ENCODE measurements at regions not wholly inside any gene's neighbourhood (a gene's known extent, or its start where the extent isn't known, plus 50 kb on each side); places are given as distances from the start of the nearest gene placed in this dataset.

DNA sequence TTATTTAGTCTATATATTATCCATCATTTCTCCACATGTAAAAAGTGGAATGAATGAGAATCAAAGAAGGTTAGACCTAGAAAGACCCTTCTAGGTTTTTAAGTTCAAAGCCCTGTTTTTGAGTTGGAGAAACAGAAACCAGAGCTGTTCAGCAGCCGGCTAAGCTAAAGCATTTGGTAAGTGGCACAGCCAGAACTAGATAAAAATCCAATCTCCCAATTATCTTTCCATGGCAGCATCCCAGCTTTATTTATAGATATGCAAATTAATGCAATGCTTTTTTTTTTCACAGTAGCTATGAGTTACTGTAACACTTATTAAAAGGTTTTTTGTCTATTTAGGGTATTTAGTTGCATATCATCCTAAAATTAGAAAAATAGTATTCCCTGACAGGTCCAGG, 85.1 kb downstream of the NIBAN1 start:
- no peak overlapping the region for H3K27ac Mint-ChIP-seq
- TF ChIP-seq, protein P1, sequence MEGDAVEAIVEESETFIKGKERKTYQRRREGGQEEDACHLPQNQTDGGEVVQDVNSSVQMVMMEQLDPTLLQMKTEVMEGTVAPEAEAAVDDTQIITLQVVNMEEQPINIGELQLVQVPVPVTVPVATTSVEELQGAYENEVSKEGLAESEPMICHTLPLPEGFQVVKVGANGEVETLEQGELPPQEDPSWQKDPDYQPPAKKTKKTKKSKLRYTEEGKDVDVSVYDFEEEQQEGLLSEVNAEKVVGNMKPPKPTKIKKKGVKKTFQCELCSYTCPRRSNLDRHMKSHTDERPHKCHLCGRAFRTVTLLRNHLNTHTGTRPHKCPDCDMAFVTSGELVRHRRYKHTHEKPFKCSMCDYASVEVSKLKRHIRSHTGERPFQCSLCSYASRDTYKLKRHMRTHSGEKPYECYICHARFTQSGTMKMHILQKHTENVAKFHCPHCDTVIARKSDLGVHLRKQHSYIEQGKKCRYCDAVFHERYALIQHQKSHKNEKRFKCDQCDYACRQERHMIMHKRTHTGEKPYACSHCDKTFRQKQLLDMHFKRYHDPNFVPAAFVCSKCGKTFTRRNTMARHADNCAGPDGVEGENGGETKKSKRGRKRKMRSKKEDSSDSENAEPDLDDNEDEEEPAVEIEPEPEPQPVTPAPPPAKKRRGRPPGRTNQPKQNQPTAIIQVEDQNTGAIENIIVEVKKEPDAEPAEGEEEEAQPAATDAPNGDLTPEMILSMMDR (IDR thresholded peaks at IDR 0.05; ENCODE audit: unreplicated experiment) = no peak
- H3K9me3 Mint-ChIP-seq = no peaks in the 10 kb centered on the region
- no peaks in the 10 kb centered on the region for H3K36me3 Mint-ChIP-seq
- no peak for DNase-seq (ENCODE audit: low spot score in 2 of 2, unreplicated experiment in 2 of 2)
- H3K27me3 Mint-ChIP-seq (ENCODE audit: low read depth) = peaks cover 2% of the 10 kb centered on the region
- H3K4me3 Mint-ChIP-seq = no peak overlapping the region
- H3K4me1 Mint-ChIP-seq = peaks cover 18% of the 10 kb centered on the region

DNA sequence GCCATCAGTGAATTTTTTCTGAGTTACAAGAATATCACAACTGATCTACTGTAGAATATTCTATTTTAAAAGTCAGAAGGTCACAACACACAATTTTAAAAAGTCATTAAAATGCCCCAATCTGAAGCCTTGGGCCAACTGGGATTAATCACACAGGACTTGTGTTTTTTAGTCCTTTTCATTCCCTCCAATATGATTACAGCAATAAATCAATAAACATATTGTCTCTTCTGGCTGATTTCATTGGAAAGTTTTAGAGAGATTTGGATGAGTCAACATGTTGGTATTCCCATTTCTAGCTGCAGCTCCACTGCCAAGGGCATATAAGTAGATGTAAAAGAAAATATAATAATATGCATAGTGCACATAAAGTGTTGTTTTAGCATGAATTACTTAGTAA, 85.8 kb downstream of the NIBAN1 start:
- peaks cover 2% of the 10 kb centered on the region for H3K27me3 Mint-ChIP-seq (ENCODE audit: low read depth)
- H3K27ac Mint-ChIP-seq = peak overlapping the region; percentile 40
- no peaks in the 10 kb centered on the region for H3K9me3 Mint-ChIP-seq
- no peaks in the 10 kb centered on the region for H3K36me3 Mint-ChIP-seq
- DNase-seq (ENCODE audit: low spot score in 2 of 2, unreplicated experiment in 2 of 2) = no peak
- peaks cover 18% of the 10 kb centered on the region for H3K4me1 Mint-ChIP-seq
- TF ChIP-seq, protein P1 (IDR thresholded peaks at IDR 0.05; ENCODE audit: unreplicated experiment) = no peak
- no peak overlapping the region for H3K4me3 Mint-ChIP-seq

DNA sequence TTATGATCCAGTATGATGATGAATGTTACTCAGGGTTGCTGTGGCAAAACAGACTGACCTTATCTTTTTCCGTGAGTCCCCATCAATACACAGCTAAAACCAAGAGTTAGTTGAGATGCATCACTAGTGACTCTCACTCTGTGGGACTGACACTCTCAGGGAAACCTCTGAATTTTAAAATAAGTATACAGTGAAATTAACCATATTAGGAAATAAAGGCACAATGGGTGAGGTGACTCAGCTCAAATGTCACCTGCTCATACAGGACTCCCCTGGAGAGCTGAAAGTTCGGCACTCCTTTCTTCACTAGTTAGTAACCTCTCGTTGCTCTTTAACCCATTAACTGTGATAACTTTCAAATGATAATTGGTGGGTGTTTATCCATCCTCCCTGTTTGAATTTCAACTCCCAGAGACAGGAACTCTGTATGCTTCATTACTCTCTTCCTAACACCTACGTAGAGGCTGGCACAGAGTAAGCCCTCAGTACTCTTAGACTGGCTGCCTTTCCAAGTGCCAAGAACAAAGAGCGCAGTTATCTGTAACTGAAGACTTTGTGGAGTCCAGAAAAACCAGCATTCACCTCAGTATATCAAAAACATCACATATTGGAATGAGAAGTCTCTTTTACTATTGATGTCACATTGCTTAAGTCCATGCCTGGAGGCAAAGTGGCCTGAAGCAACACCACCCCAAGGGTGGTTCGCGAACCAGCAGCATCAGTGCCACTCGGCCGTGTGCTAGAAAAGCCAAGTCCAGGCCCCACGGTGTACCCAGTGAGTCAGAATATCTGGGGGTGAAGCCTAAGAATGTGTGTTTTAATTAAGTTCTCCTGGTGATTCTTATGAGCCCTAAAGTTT, 91.1 kb downstream of the NIBAN1 start:
- H3K36me3 Mint-ChIP-seq = no peaks in the 10 kb centered on the region
- H3K27me3 Mint-ChIP-seq (ENCODE audit: low read depth) = peaks cover 2% of the 10 kb centered on the region
- H3K4me1 Mint-ChIP-seq = peaks cover 20% of the 10 kb centered on the region
- TF ChIP-seq, protein P1 (IDR thresholded peaks at IDR 0.05; ENCODE audit: unreplicated experiment) = no peak
- H3K27ac Mint-ChIP-seq = no peak overlapping the region
- no peak overlapping the region for H3K4me3 Mint-ChIP-seq
- no peak for DNase-seq (ENCODE audit: low spot score in 2 of 2, unreplicated experiment in 2 of 2)
- no peaks in the 10 kb centered on the region for H3K9me3 Mint-ChIP-seq

DNA sequence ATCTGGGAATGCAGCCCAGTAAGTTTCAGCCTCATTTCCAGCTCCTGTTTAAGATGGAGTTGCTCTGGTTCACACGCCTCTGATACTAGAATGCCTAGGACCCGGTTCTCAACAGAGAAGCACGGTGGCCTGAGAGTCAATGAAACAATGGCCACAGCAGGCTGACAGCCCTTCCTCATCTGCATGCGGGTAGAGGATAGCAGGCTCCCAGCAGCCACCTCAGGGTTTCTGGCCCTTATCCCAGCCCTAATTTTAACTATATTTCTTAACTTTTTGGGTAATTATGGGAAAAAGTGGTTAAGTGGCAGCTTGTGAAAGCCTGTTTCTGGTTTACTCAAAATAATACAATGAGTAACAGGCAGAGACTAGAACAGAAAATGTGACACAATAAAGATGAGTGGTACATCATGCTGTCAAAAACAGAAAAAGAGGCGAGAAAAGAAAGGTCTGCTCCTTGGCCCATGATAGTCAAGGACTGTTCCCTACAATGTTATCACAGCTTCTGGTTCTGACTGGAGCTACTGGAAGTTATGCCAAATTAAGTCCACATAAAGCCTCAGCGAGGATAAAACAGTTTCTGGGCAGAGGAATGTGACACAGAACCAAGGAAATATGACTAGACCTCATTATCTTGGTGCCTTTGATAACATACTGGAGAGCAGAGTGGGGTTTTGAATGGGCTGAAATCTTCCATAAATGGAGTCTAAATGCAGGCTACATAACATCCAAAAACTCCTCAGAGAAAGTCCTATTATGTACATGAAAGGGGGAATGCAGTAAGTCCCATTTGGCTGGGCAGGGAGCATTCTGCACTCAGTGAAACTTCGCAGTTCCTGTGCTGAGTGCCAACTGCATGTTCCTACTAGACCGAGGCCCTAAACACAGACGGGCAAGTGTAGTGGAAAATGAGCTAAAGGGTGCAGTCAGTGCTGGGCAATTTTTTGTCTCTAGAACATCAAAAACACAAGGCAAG, 92.1 kb downstream of the NIBAN1 start:
- no peak overlapping the region for H3K4me3 Mint-ChIP-seq
- H3K36me3 Mint-ChIP-seq = no peaks in the 10 kb centered on the region
- DNase-seq (ENCODE audit: low spot score in 2 of 2, unreplicated experiment in 2 of 2) = no peak
- TF ChIP-seq, protein P1 (IDR thresholded peaks at IDR 0.05; ENCODE audit: unreplicated experiment) = no peak
- H3K27ac Mint-ChIP-seq = peak overlapping the region; percentile 73
- H3K9me3 Mint-ChIP-seq = no peaks in the 10 kb centered on the region
- peaks cover 22% of the 10 kb centered on the region for H3K4me1 Mint-ChIP-seq
- peaks cover 2% of the 10 kb centered on the region for H3K27me3 Mint-ChIP-seq (ENCODE audit: low read depth)

DNA sequence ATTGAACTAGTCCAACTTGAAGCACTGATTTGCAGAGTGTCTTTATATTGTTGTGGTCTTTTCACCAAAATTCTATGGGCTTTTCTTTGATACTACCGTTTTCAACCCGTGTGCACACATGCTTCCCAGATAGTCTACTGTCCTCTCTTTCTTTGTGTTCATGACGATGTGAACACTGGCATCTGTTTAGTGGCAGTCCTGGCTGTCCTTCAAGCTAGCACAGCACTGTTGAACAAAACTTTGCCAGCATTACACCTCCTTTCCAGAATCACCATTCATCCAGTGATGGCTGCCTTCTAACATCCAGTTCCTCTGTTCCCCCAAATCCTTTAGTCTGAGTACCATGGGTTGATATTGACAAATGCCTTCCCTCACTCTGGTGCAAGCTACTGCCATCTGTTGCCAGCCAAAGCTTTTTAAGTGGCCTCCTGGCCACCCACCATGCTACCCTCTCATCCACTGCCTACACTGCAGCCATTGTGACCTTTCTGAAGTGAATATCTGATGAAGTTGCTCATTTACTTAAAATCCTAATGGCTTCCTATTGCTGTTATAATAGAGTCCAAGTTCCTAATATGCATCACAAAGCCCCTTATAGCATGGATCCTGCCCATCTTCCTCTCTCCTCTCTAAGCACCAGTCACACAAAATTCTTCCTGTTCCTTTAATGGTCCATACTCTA, 94.3 kb downstream of the NIBAN1 start:
- H3K4me1 Mint-ChIP-seq = peaks cover 25% of the 10 kb centered on the region
- no peak overlapping the region for H3K27ac Mint-ChIP-seq
- DNase-seq (ENCODE audit: low spot score in 2 of 2, unreplicated experiment in 2 of 2) = no peak
- no peaks in the 10 kb centered on the region for H3K36me3 Mint-ChIP-seq
- H3K4me3 Mint-ChIP-seq = no peak overlapping the region
- no peaks in the 10 kb centered on the region for H3K27me3 Mint-ChIP-seq (ENCODE audit: low read depth)
- TF ChIP-seq, protein P1 (IDR thresholded peaks at IDR 0.05; ENCODE audit: unreplicated experiment) = no peak
- no peaks in the 10 kb centered on the region for H3K9me3 Mint-ChIP-seq

Data from mesothelial cell of epicardium (in vitro differentiated cells).